ENCODE measurements at regions not wholly inside any gene's neighbourhood (a gene's known extent, or its start where the extent isn't known, plus 50 kb on each side); places are given as distances from the start of the nearest gene placed in this dataset.

DNA sequence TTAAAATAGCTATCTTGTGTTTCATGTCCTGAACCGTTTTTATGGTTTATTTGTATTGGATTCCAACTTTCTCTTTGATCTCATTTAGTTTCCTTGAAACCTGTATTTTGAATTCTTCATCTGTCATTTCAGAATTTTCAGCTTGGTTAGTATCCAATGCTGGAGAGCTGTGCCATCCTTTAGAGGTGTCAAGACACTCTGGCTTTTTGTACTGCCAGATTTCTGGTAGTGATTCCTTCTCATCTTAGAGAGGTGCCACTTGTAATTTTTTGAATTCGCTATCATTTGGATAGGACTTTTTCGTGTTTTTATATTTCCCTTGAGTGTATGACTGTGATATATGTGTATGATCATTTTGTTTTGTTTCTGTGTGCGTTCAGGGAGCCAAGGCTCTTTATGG is 591.4 kb downstream of the ADCYAP1 start:
- Histone ChIP-seq H3K36me3 (no peaks in the 10 kb centered on the region), H3K27ac (no peak overlapping the region), H3K4me3 (ENCODE audit: low read depth, low read length) (no peak overlapping the region), H3K27me3 (ENCODE audit: insufficient read depth, low read depth, severe bottlenecking) (no peaks in the 10 kb centered on the region), H3K9me3 (ENCODE audit: severe bottlenecking) (no peaks in the 10 kb centered on the region)
- TF ChIP-seq, protein P1, sequence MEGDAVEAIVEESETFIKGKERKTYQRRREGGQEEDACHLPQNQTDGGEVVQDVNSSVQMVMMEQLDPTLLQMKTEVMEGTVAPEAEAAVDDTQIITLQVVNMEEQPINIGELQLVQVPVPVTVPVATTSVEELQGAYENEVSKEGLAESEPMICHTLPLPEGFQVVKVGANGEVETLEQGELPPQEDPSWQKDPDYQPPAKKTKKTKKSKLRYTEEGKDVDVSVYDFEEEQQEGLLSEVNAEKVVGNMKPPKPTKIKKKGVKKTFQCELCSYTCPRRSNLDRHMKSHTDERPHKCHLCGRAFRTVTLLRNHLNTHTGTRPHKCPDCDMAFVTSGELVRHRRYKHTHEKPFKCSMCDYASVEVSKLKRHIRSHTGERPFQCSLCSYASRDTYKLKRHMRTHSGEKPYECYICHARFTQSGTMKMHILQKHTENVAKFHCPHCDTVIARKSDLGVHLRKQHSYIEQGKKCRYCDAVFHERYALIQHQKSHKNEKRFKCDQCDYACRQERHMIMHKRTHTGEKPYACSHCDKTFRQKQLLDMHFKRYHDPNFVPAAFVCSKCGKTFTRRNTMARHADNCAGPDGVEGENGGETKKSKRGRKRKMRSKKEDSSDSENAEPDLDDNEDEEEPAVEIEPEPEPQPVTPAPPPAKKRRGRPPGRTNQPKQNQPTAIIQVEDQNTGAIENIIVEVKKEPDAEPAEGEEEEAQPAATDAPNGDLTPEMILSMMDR (IDR thresholded peaks at IDR 0.05; ENCODE audit: low read depth, low read length), result no peak
- DNase-seq, result no peak

DNA sequence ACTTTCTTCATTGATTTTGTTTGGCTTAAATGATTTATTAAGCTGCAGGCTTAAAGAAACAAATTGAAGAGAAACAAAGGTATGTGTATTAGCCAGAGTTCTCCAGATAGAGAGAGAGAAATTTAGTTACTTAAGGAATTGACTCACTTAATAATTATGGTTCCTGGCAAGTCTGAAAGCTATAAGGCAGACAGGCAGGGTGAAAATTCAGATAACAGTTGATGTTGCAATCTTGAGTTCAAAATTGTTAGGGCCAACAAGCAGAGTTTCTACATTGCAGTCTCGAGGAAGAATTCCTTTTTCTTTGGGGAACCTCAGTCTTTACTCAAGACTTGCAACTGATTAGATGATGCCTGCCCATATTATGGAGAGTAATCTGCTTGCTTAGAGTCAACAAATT is 593.5 kb downstream of the ADCYAP1 start:
- TF ChIP-seq, protein P1 (IDR thresholded peaks at IDR 0.05; ENCODE audit: low read depth, low read length), result no peak
- no peak overlapping the region for H3K4me3 ChIP-seq (ENCODE audit: low read depth, low read length)
- no peaks in the 10 kb centered on the region for H3K36me3 ChIP-seq
- no peaks in the 10 kb centered on the region for H3K9me3 ChIP-seq (ENCODE audit: severe bottlenecking)
- no peak overlapping the region for H3K27ac ChIP-seq
- no peaks in the 10 kb centered on the region for H3K27me3 ChIP-seq (ENCODE audit: insufficient read depth, low read depth, severe bottlenecking)
- no peak for DNase-seq

DNA sequence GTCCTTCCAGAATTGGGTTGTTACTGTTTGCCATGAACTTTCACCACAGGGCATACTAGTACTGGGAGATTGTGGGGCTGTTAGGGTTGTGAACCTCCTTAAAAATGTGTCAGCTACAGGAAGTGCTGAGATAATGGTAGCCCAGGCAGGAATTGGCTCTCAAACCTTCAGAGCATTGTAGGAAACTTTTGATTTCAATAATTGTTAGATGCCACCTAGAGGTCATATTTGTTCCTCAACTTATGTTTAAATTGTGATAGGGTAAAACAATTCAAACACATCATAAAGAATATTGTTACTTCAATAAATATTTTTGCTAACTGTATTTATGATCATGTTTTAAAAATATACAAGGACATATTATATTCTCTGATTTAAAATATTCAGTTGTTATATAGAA is 594.6 kb downstream of the ADCYAP1 start:
- Histone ChIP-seq H3K4me3 (ENCODE audit: low read depth, low read length) (no peak overlapping the region), H3K9me3 (ENCODE audit: severe bottlenecking) (no peaks in the 10 kb centered on the region), H3K27me3 (ENCODE audit: insufficient read depth, low read depth, severe bottlenecking) (no peaks in the 10 kb centered on the region), H3K27ac (no peak overlapping the region), H3K36me3 (no peaks in the 10 kb centered on the region)
- DNase-seq, result no peak
- TF ChIP-seq, protein P1 (IDR thresholded peaks at IDR 0.05; ENCODE audit: low read depth, low read length), result 0 out of 2 replicates have a peak, but pooled peaks have one; percentile 8

DNA sequence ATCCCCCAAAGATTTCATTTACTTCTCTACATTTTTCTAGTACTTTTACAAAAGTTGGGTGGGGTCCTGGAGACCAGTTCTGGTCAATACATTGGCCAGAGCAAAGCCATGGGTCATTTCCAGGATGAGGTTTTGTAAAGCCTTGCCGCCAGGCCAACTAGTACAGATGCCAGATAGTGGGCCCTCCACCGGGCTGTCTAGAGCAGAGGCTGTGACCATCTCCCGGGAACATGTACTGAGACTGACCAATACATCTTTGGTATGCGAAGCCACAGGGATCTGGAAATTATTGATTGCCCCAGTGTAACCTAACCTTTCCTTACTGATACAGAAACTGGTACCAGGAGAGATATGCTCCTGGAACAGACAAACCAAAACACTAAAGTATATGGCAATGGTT is 599.2 kb downstream of the ADCYAP1 start:
- no peaks in the 10 kb centered on the region for H3K36me3 ChIP-seq
- no peaks in the 10 kb centered on the region for H3K9me3 ChIP-seq (ENCODE audit: severe bottlenecking)
- no peak for DNase-seq
- no peaks in the 10 kb centered on the region for H3K27me3 ChIP-seq (ENCODE audit: insufficient read depth, low read depth, severe bottlenecking)
- H3K4me3 ChIP-seq (ENCODE audit: low read depth, low read length), result no peak overlapping the region
- TF ChIP-seq, protein P1 (IDR thresholded peaks at IDR 0.05; ENCODE audit: low read depth, low read length), result no peak
- H3K27ac ChIP-seq, result no peak overlapping the region

DNA sequence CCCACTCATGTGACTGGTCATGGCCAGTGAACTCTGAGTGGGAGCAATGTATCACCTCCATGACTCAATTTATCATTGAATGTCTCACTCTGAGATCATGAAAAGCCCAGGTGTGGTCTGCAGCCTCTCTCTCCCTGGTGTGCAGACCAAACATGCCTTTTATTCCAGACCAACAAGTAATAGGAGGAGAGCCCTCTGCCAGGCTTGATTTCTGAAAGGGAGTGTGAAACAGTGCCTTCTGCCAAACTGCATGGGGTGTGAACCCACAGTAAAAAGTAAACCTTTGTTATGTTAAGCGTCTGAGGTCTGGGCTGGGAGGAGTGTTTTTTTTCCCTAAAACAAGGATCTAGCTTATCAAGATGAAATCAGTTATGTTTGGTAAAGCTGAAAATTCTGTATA is 601.2 kb downstream of the ADCYAP1 start:
- Histone ChIP-seq H3K27me3 (ENCODE audit: insufficient read depth, low read depth, severe bottlenecking) (no peaks in the 10 kb centered on the region), H3K4me3 (ENCODE audit: low read depth, low read length) (no peak overlapping the region), H3K27ac (no peak overlapping the region), H3K36me3 (no peaks in the 10 kb centered on the region), H3K9me3 (ENCODE audit: severe bottlenecking) (no peaks in the 10 kb centered on the region)
- TF ChIP-seq, protein P1 (IDR thresholded peaks at IDR 0.05; ENCODE audit: low read depth, low read length), result no peak
- no peak for DNase-seq

DNA sequence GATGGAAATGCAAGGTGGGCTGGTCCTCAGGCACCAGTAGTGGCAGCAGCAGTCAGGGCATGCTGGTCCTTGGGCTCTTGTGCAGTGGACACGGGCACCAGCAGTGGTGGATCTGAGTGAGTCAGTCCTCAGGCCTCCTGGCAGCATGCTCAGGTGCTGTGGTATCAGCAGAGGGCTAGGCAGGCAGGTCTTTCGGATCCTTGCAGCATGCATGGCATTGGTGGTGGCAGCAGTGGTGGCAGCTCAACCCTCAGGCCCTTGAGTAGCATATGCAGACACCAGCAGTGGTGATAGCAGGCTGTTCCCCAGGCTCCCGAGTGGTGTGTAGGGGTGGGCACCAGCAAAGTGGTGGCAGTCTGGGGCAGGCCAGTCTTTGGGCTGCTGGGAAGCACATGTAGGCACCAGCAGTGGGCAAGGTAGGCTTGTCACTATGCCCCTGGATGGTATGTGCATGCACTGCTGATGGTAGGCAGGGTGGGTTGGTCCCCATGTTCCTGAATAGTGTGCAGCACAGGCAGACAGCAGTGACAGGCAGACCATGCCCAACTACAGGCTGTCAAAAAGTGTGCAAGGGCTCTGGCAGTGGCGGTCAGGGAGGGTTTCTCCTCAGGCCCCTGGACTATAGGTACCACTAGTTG is 606.0 kb downstream of the ADCYAP1 start:
- no peaks in the 10 kb centered on the region for H3K27me3 ChIP-seq (ENCODE audit: insufficient read depth, low read depth, severe bottlenecking)
- no peak overlapping the region for H3K27ac ChIP-seq
- DNase-seq, result no peak
- no peaks in the 10 kb centered on the region for H3K36me3 ChIP-seq
- TF ChIP-seq, protein P1 (IDR thresholded peaks at IDR 0.05; ENCODE audit: low read depth, low read length), result no peak
- H3K9me3 ChIP-seq (ENCODE audit: severe bottlenecking), result no peaks in the 10 kb centered on the region
- no peak overlapping the region for H3K4me3 ChIP-seq (ENCODE audit: low read depth, low read length)
